WTC11 (cell line): ENCODE measurements at regions not wholly inside any gene's neighbourhood (a gene's known extent, or its start where the extent isn't known, plus 50 kb on each side); places are given as distances from the start of the nearest gene placed in this dataset.

Experiments
- ATAC-seq: fragments of 200-7000 bp; cut with Tn5 transposase; 2 replicates; pipeline ENCODE4 v1.10.0; 2021; ENCODE audit warnings: mild to moderate bottlenecking, moderate library complexity
- CTCF ChIA-PET: fragments of 300-600 bp; sonication (Branson Sonifier 250); formaldehyde crosslinking; loops from one replicate; lab custom pipeline; 2021; ENCODE audit warnings: antibody characterized with exemption; lab: Charles Lee
- POLR2A ChIA-PET: fragments of 350-600 bp; sonication (Branson Sonifier 250); formaldehyde crosslinking; loops from one replicate; lab custom pipeline; 2021; ENCODE audit warnings: antibody characterized with exemption; lab: Charles Lee
- DNase-seq: peaks from one replicate; pipeline ENCODE4 v3.0.0; 2021; ENCODE audit warnings: low spot score
- H3K27ac Mint-ChIP-seq: 2 replicates; pipeline ENCODE4 v1.8.0; 2021; ENCODE audit warnings: mixed read lengths
- H3K27me3 Mint-ChIP-seq: 2 replicates; pipeline ENCODE4 v1.8.0; 2021; ENCODE audit warnings: low read depth, mild to moderate bottlenecking, moderate library complexity, mixed read lengths
- H3K36me3 Mint-ChIP-seq: 2 replicates; pipeline ENCODE4 v1.8.0; 2021; ENCODE audit warnings: mixed read lengths
- H3K4me1 Mint-ChIP-seq: 2 replicates; pipeline ENCODE4 v1.8.0; 2022; ENCODE audit warnings: mixed read lengths
- H3K4me3 Mint-ChIP-seq: 2 replicates; pipeline ENCODE4 v1.8.0; 2021; ENCODE audit warnings: mild to moderate bottlenecking, moderate library complexity, mixed read lengths
- H3K9me3 Mint-ChIP-seq: 2 replicates; pipeline ENCODE4 v1.8.0; 2021; ENCODE audit warnings: mixed read lengths
- ESRRA ChIP-seq: sonication (generic); formaldehyde crosslinking; IDR thresholded peaks from 2 replicates; pipeline ENCODE4 v1.8.1; 2022; ENCODE audit warnings: mild to moderate bottlenecking, missing genetic modification reagents, borderline replicate concordance
- ETV6 ChIP-seq: sonication (generic); formaldehyde crosslinking; IDR thresholded peaks from 2 replicates; pipeline ENCODE4 v1.8.1; 2022; ENCODE audit warnings: mild to moderate bottlenecking, missing genetic modification reagents
- GABPB1 ChIP-seq: sonication (generic); formaldehyde crosslinking; IDR thresholded peaks from 2 replicates; pipeline ENCODE4 v1.8.1; 2023; ENCODE audit warnings: mild to moderate bottlenecking, missing genetic modification reagents
- GRHL2 ChIP-seq: fragments of 250-450 bp; sonication (Bioruptor Pico); IDR thresholded peaks from 2 replicates; pipeline ENCODE4 v1.8.0; 2022; ENCODE audit warnings: mild to moderate bottlenecking, moderate library complexity; ENCODE audit not compliant: insufficient replicate concordance, severe bottlenecking
- IRF2 ChIP-seq: sonication (generic); formaldehyde crosslinking; IDR thresholded peaks from 2 replicates; pipeline ENCODE4 v1.8.0; 2022; ENCODE audit warnings: low read depth, missing genetic modification reagents, borderline replicate concordance
- NR1H2 ChIP-seq: sonication (generic); formaldehyde crosslinking; IDR thresholded peaks from 2 replicates; pipeline ENCODE4 v1.9.0; 2021; ENCODE audit warnings: mild to moderate bottlenecking, moderate library complexity, missing genetic modification reagents
- NR3C1 ChIP-seq: sonication (generic); formaldehyde crosslinking; conservative IDR thresholded peaks from 2 replicates; pipeline ENCODE4 v1.8.1; 2023; ENCODE audit warnings: low read depth, mild to moderate bottlenecking, missing genetic modification reagents
- OVOL2 ChIP-seq: fragments of 250-450 bp; sonication (Bioruptor Pico); IDR thresholded peaks from 2 replicates; pipeline ENCODE4 v1.9.0; 2021; ENCODE audit warnings: mild to moderate bottlenecking, borderline replicate concordance
- SMAD3 ChIP-seq: sonication (generic); formaldehyde crosslinking; IDR thresholded peaks from 2 replicates; pipeline ENCODE4 v1.8.0; 2022; ENCODE audit warnings: missing genetic modification reagents, mild to moderate bottlenecking, borderline replicate concordance
- TP53 ChIP-seq: sonication (generic); formaldehyde crosslinking; IDR thresholded peaks from 2 replicates; pipeline ENCODE4 v1.8.1; 2023; ENCODE audit warnings: mild to moderate bottlenecking, missing genetic modification reagents
- ZNF396 ChIP-seq: fragments of 250-450 bp; sonication (Bioruptor Pico); IDR thresholded peaks from 2 replicates; pipeline ENCODE4 v1.8.0; 2021; ENCODE audit warnings: mild to moderate bottlenecking, moderate library complexity, borderline replicate concordance
- ZNF671 ChIP-seq: fragments of 250-450 bp; sonication (Bioruptor Pico); IDR thresholded peaks from 2 replicates; pipeline ENCODE4 v1.8.0; 2021; ENCODE audit warnings: mild to moderate bottlenecking
- TF ChIP-seq, protein P1 (sequence below): sonication (generic); formaldehyde crosslinking; IDR thresholded peaks from 2 replicates; pipeline ENCODE4 v1.8.1; 2023; ENCODE audit warnings: mild to moderate bottlenecking, missing genetic modification reagents
- TF ChIP-seq, protein P2 (sequence below): fragments of 250-450 bp; sonication (Bioruptor Pico); IDR thresholded peaks from 2 replicates; pipeline ENCODE4 v1.9.0; 2021; ENCODE audit warnings: mild to moderate bottlenecking
- TF ChIP-seq, protein P3 (sequence below): fragments of 250-450 bp; sonication (Bioruptor Pico); IDR thresholded peaks from 2 replicates; pipeline ENCODE4 v1.9.0; 2021; ENCODE audit warnings: mild to moderate bottlenecking
- TF ChIP-seq, protein P4 (sequence below): sonication (generic); formaldehyde crosslinking; IDR thresholded peaks from 2 replicates; pipeline ENCODE4 v1.8.1; 2023; ENCODE audit warnings: mild to moderate bottlenecking, moderate library complexity, missing genetic modification reagents
- TF ChIP-seq, protein P5 (sequence below): sonication (generic); formaldehyde crosslinking; IDR thresholded peaks from 2 replicates; pipeline ENCODE4 v1.8.0; 2022; ENCODE audit warnings: mild to moderate bottlenecking, missing genetic modification reagents

DNA sequence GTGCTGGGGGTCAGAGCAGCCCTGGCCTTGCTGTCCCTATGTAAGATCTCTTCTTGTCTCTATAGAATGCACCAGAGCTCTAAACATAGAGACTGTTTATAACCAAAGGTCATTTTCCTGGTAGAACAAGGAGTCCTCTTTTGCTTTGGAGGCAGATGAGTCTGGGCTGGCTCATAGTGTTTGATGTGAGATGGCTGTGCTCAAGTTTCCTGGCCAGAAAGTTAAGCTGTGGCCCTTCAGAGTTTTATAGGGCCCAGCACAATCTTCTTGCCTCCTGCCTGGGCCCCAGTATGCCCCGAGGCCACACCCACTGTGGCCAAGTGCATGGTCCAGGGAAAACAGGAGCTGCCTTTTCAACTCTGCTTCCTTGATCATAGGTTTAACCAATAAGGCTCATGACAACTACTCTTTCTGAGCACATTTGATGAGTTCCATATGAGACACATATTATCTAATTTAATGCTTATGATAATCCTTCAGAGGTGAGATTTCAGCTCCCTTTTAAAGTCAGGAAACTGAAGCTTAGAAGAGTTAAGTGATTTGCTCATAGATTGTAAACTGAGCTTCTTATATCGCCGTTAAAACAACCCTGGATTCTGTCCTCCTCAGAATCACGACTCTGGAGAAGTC, 66.3 kb downstream of the MYCN start:
- Mint-ChIP-seq H3K36me3 (peaks cover 3% of the 10 kb centered on the region; the same call in 1 of the 2 replicates), H3K4me1 (peaks cover under 1% of the 10 kb centered on the region)
- DNase-seq, result no peak
- ATAC-seq, result no peak
- CTCF ChIA-PET, result interaction anchor here (1.3 kb wide), 1 partner anchor 28 kb away, joined by 4 read pairs; no protein-coding TSS in a partner anchor
- no peak for TF ChIP-seq ZNF396 (CRISPR knock-in tag)
- TF ChIP-seq TP53 (CRISPR knock-in tag), result no peak
- no peak for TF ChIP-seq IRF2 (CRISPR knock-in tag)
- TF ChIP-seq NR3C1 (CRISPR knock-in tag), result no peak
- no peak for TF ChIP-seq ZNF671 (CRISPR knock-in tag)
- TF ChIP-seq ETV6, result no peak
- TF ChIP-seq, protein P1, sequence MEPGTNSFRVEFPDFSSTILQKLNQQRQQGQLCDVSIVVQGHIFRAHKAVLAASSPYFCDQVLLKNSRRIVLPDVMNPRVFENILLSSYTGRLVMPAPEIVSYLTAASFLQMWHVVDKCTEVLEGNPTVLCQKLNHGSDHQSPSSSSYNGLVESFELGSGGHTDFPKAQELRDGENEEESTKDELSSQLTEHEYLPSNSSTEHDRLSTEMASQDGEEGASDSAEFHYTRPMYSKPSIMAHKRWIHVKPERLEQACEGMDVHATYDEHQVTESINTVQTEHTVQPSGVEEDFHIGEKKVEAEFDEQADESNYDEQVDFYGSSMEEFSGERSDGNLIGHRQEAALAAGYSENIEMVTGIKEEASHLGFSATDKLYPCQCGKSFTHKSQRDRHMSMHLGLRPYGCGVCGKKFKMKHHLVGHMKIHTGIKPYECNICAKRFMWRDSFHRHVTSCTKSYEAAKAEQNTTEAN (CRISPR knock-in tag), result no peak
- TF ChIP-seq, protein P2, sequence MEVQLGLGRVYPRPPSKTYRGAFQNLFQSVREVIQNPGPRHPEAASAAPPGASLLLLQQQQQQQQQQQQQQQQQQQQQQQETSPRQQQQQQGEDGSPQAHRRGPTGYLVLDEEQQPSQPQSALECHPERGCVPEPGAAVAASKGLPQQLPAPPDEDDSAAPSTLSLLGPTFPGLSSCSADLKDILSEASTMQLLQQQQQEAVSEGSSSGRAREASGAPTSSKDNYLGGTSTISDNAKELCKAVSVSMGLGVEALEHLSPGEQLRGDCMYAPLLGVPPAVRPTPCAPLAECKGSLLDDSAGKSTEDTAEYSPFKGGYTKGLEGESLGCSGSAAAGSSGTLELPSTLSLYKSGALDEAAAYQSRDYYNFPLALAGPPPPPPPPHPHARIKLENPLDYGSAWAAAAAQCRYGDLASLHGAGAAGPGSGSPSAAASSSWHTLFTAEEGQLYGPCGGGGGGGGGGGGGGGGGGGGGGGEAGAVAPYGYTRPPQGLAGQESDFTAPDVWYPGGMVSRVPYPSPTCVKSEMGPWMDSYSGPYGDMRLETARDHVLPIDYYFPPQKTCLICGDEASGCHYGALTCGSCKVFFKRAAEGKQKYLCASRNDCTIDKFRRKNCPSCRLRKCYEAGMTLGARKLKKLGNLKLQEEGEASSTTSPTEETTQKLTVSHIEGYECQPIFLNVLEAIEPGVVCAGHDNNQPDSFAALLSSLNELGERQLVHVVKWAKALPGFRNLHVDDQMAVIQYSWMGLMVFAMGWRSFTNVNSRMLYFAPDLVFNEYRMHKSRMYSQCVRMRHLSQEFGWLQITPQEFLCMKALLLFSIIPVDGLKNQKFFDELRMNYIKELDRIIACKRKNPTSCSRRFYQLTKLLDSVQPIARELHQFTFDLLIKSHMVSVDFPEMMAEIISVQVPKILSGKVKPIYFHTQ (CRISPR knock-in tag), result no peak
- TF ChIP-seq, all 79 proteins: peak for 0
- no peak overlapping the region for H3K27ac Mint-ChIP-seq
- H3K27me3 Mint-ChIP-seq, result no peaks in the 10 kb centered on the region
- POLR2A ChIA-PET, result interaction anchor here (0.7 kb wide), 1 partner anchor 12 kb away, joined by 3 read pairs; no protein-coding TSS in a partner anchor
- no peak overlapping the region for H3K4me3 Mint-ChIP-seq
- peaks cover 18% of the 10 kb centered on the region for H3K9me3 Mint-ChIP-seq

DNA sequence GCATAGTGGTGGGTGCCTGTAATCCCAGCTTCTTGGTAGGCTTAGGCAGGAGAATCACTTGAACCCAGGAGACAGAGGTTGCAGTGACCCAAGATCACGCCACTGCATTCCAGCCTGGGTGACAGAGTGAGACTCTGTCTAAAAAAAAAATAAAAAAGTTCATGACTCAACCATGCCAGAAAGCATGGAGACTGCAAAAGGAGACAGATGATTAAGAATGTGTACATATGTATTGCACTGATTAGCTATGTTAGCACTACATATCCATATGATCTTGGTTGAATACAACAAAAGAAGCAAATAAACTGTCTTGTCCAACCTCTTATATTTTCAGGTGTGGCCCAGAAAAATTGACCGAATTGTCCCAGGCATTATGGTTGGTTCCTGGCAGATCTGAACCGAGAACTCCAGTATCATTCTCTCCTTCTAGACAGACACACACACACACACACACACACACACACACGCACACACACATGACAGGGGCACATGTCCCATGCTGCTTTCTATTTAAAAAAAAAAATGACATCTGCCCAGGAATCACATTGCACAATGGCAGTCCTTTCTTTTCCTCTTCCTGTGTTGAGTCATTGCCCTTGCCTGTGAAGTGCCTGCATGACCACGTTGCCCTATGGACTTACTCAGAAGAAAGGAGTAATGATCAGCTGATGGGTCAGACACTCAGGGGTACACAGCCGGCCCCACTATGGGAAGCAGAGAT, 65.6 kb downstream of the MYCN start:
- TF ChIP-seq GABPB1 (CRISPR knock-in tag), result peak; percentile 79
- TF ChIP-seq OVOL2 (CRISPR knock-in tag), result no peak
- peaks cover 3% of the 10 kb centered on the region; the same call in 1 of the 2 replicates for H3K36me3 Mint-ChIP-seq
- H3K9me3 Mint-ChIP-seq, result peaks cover 18% of the 10 kb centered on the region
- H3K4me1 Mint-ChIP-seq, result no peaks in the 10 kb centered on the region; the same call in 1 of the 2 replicates
- H3K27me3 Mint-ChIP-seq, result no peaks in the 10 kb centered on the region
- H3K27ac Mint-ChIP-seq, result no peak overlapping the region
- no peak overlapping the region for H3K4me3 Mint-ChIP-seq
- CTCF ChIA-PET, result interaction anchor here (1.3 kb wide), 1 partner anchor 28 kb away, joined by 4 read pairs; no protein-coding TSS in a partner anchor
- no peak for DNase-seq
- POLR2A ChIA-PET, result no interaction called here
- ATAC-seq, result no peak

GRCh38 chr2:16005389-16005788, 65.0 kb downstream of the MYCN start:
- Mint-ChIP-seq H3K27me3 (no peaks in the 10 kb centered on the region), H3K27ac (no peak overlapping the region), H3K4me3 (no peak overlapping the region), H3K36me3 (peaks cover 3% of the 10 kb centered on the region; the same call in 1 of the 2 replicates), H3K4me1 (peaks cover 2% of the 10 kb centered on the region), H3K9me3 (peaks cover 18% of the 10 kb centered on the region)
- ChIA-PET CTCF (no interaction called here), POLR2A (no interaction called here)
- DNase-seq (no peak), ATAC-seq (no peak)
- TF ChIP-seq, protein P3, sequence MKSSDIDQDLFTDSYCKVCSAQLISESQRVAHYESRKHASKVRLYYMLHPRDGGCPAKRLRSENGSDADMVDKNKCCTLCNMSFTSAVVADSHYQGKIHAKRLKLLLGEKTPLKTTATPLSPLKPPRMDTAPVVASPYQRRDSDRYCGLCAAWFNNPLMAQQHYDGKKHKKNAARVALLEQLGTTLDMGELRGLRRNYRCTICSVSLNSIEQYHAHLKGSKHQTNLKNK (CRISPR knock-in tag), result no peak
- TF ChIP-seq ESRRA (CRISPR knock-in tag) (no peak), GRHL2 (CRISPR knock-in tag) (no peak), SMAD3 (no peak), ZNF396 (CRISPR knock-in tag) (no peak), NR1H2 (CRISPR knock-in tag) (no peak)
- TF ChIP-seq, protein P4, sequence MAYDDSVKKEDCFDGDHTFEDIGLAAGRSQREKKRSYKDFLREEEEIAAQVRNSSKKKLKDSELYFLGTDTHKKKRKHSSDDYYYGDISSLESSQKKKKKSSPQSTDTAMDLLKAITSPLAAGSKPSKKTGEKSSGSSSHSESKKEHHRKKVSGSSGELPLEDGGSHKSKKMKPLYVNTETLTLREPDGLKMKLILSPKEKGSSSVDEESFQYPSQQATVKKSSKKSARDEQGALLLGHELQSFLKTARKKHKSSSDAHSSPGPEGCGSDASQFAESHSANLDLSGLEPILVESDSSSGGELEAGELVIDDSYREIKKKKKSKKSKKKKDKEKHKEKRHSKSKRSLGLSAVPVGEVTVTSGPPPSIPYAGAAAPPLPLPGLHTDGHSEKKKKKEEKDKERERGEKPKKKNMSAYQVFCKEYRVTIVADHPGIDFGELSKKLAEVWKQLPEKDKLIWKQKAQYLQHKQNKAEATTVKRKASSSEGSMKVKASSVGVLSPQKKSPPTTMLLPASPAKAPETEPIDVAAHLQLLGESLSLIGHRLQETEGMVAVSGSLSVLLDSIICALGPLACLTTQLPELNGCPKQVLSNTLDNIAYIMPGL, result no peak
- TF ChIP-seq, protein P5, sequence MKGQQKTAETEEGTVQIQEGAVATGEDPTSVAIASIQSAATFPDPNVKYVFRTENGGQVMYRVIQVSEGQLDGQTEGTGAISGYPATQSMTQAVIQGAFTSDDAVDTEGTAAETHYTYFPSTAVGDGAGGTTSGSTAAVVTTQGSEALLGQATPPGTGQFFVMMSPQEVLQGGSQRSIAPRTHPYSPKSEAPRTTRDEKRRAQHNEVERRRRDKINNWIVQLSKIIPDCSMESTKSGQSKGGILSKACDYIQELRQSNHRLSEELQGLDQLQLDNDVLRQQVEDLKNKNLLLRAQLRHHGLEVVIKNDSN (CRISPR knock-in tag), result no peak
